Osteocyte (in vitro differentiated cells): ENCODE measurements at regions not wholly inside any gene's neighbourhood (a gene's known extent, or its start where the extent isn't known, plus 50 kb on each side); places are given as distances from the start of the nearest gene placed in this dataset.
"Not testable (repeated sequence)": the region's sequence is repeated elsewhere in the genome, so short reads cannot be mapped to it uniquely, and the experiment has no call there.

Experiments used
- DNase-seq: peaks from one replicate; pipeline ENCODE4 v3.0.0; 2021; ENCODE audit warnings: mixed read lengths; ENCODE audit not compliant: unreplicated experiment; ENCODE audit errors: extremely low spot score
- H3K27ac Mint-ChIP-seq: one replicate; pipeline ENCODE4 v1.8.0; 2021; ENCODE audit warnings: mild to moderate bottlenecking, mixed read lengths; ENCODE audit not compliant: unreplicated experiment
- H3K27me3 Mint-ChIP-seq: one replicate; pipeline ENCODE4 v1.8.0; 2021; ENCODE audit warnings: mixed read lengths; ENCODE audit not compliant: unreplicated experiment
- H3K36me3 Mint-ChIP-seq: one replicate; pipeline ENCODE4 v1.8.0; 2021; ENCODE audit warnings: mixed read lengths; ENCODE audit not compliant: unreplicated experiment
- H3K4me1 Mint-ChIP-seq: one replicate; pipeline ENCODE4 v1.8.0; 2021; ENCODE audit warnings: mixed read lengths; ENCODE audit not compliant: unreplicated experiment
- H3K4me3 Mint-ChIP-seq: one replicate; pipeline ENCODE4 v1.8.0; 2021; ENCODE audit warnings: mild to moderate bottlenecking, moderate library complexity, mixed read lengths; ENCODE audit not compliant: unreplicated experiment
- H3K9me3 Mint-ChIP-seq: one replicate; pipeline ENCODE4 v1.8.0; 2021; ENCODE audit warnings: mixed read lengths; ENCODE audit not compliant: unreplicated experiment
- CTCF ChIP-seq: fragments of 200-600 bp; sonication (generic); IDR thresholded peaks from 2 replicates; pipeline ENCODE4 v1.5.0; 2021; ENCODE audit warnings: antibody characterized with exemption, mild to moderate bottlenecking, moderate library complexity

GRCh38 chr1:221549815-221550214 is 192.1 kb downstream of the DUSP10 start:
- Mint-ChIP-seq H3K4me3 (no peak overlapping the region), H3K27me3 (peaks cover 28% of the 10 kb centered on the region), H3K9me3 (peaks cover 4% of the 10 kb centered on the region), H3K36me3 (no peaks in the 10 kb centered on the region), H3K4me1 (no peaks in the 10 kb centered on the region), H3K27ac (no peak overlapping the region)
- no peak for TF ChIP-seq CTCF
- no peak for DNase-seq

GRCh38 chr1:221552792-221553191 is 189.1 kb downstream of the DUSP10 start:
- H3K4me1 Mint-ChIP-seq, DNase-seq, H3K9me3 Mint-ChIP-seq, H3K36me3 Mint-ChIP-seq, H3K4me3 Mint-ChIP-seq, H3K27ac Mint-ChIP-seq: not testable (repeated sequence)
- peaks cover 24% of the 10 kb centered on the region for H3K27me3 Mint-ChIP-seq

GRCh38 chr1:221555689-221556433 is 186.0 kb downstream of the DUSP10 start:
- DNase-seq: no peak
- no peaks in the 10 kb centered on the region for H3K36me3 Mint-ChIP-seq
- no peaks in the 10 kb centered on the region for H3K4me1 Mint-ChIP-seq
- no peak overlapping the region for H3K4me3 Mint-ChIP-seq
- no peak for TF ChIP-seq CTCF
- no peak overlapping the region for H3K27ac Mint-ChIP-seq
- H3K9me3 Mint-ChIP-seq: no peaks in the 10 kb centered on the region
- peaks cover 40% of the 10 kb centered on the region for H3K27me3 Mint-ChIP-seq

GRCh38 chr1:221556435-221556834 is 185.5 kb downstream of the DUSP10 start:
- no peak overlapping the region for H3K27ac Mint-ChIP-seq

GRCh38 chr1:221557013-221557412 is 184.9 kb downstream of the DUSP10 start:
- H3K27me3 Mint-ChIP-seq: peaks cover 45% of the 10 kb centered on the region
- no peak for TF ChIP-seq CTCF
- no peak overlapping the region for H3K4me3 Mint-ChIP-seq
- no peaks in the 10 kb centered on the region for H3K4me1 Mint-ChIP-seq
- no peaks in the 10 kb centered on the region for H3K9me3 Mint-ChIP-seq
- H3K36me3 Mint-ChIP-seq: no peaks in the 10 kb centered on the region
- no peak overlapping the region for H3K27ac Mint-ChIP-seq
- no peak for DNase-seq

More at GRCh38 chr1:221556435-221556834, 185.5 kb downstream of the DUSP10 start:
- DNase-seq: no peak
- TF ChIP-seq CTCF: no peak
- Mint-ChIP-seq H3K4me3 (no peak overlapping the region), H3K9me3 (no peaks in the 10 kb centered on the region), H3K27me3 (peaks cover 44% of the 10 kb centered on the region), H3K4me1 (no peaks in the 10 kb centered on the region), H3K36me3 (no peaks in the 10 kb centered on the region)
